ENCODE measurements at regions not wholly inside any gene's neighbourhood (a gene's known extent, or its start where the extent isn't known, plus 50 kb on each side); places are given as distances from the start of the nearest gene placed in this dataset.

- DNase-seq (ENCODE audit: low read depth): no peak
Observed at GRCh38 chr5:174191076-174191475, 145.6 kb downstream of the NSG2 start.

DNA sequence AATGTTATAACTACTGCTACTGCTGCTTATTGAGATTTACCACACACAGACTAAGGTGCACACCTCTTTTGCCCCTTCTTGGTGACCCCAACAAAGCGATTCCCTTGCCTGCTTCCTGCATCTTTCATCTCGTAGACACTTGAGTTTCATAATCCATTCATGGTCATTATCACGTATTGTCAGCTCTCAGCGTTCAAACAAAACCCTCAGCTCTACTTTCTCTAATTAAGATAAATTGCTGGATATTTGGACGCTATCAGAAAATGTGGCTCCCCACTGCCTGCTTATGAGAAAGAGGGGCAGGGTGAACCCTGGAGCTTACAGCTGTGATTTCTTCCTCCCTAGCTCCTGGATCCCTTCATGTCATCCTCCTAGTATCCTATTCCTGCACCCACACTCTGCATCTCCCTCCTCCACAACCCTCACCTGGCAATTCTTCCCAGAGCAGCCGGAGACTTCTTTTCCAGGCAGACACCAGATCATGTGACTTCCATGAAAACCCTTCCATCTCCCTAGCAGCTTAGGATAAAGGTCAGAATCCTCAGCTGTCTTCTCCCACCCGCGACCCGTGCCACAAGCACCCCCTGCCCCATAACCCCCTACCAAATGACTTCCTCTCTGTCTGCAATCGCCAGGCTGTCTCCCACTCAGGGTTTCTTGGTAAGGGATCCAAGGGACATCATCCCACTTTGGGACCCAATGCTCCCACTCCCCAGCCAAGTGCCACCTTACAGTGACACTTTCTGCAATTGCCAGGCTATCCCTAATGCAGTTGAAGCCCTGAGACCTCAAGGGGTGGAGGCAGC is 146.5 kb downstream of the NSG2 start:
- no peak for DNase-seq (ENCODE audit: low read depth)

GRCh38 chr5:174192901-174193300 is 147.4 kb downstream of the NSG2 start:
- DNase-seq (ENCODE audit: low read depth): no peak

- no peak for DNase-seq (ENCODE audit: low read depth)
Observed at GRCh38 chr5:174195517-174195916, 150.0 kb downstream of the NSG2 start.

- no peak for DNase-seq (ENCODE audit: low read depth)
Observed at GRCh38 chr5:174197929-174198328, 152.4 kb downstream of the NSG2 start.

GRCh38 chr5:174198541-174198940 is 153.0 kb downstream of the NSG2 start:
- DNase-seq (ENCODE audit: low read depth): no peak

- no peak for DNase-seq (ENCODE audit: low read depth)
Observed at GRCh38 chr5:174202996-174203395, 157.5 kb downstream of the NSG2 start.

GRCh38 chr5:174204535-174205313 is 159.2 kb downstream of the NSG2 start:
- no peak for DNase-seq (ENCODE audit: low read depth)

DNA sequence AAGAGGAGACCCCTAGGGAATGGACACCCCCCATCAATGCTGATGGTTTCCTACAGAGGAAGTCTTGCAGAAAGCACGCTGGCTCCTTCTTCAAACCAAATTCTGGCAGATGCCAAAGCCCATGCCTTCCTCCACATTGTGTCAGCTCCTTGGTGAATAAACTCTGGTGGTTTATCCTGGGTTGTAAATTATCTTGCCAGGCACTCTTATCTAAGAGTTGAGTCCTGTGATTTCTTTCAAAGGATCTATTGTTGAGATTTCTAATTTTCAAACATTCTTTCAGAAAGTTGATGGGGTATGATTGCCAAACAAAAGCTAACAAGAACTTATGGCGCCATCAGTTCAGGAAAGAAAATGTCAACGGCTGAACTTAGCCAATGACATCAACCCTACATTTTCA is 160.4 kb downstream of the NSG2 start:
- DNase-seq (ENCODE audit: low read depth): no peak

DNA sequence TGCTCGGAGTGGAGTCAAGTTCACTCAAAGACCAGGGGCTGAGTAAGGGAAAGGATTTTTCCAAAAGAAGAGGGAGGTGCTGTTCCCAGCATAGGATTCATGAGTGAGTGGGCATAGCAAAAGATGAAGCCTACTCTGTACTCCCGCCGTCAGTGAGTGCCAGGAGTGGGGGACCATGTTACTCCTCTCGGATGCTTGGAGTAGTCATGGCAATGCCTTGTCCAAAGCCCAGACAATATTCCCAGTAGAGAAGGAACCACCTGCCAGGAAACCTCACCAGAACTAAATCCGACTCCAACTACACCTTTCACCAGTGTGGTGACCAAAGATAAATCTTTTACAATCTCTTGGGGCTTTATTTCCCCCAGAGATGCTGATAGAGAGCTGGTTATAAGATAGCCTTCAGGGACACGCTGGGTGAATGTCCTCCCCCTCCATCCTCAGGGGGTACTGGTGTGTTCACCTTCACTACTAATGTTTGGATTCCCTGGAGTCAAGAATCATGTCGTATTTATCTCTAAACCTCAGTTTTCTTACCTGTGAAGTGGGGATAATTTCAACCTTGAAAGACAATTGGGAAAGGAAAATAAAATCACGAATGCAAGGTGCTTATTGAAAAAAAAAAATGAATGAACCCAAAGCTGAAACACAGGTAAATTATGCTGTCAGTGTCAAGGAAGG is 165.2 kb downstream of the NSG2 start:
- no peak for DNase-seq (ENCODE audit: low read depth)

DNA sequence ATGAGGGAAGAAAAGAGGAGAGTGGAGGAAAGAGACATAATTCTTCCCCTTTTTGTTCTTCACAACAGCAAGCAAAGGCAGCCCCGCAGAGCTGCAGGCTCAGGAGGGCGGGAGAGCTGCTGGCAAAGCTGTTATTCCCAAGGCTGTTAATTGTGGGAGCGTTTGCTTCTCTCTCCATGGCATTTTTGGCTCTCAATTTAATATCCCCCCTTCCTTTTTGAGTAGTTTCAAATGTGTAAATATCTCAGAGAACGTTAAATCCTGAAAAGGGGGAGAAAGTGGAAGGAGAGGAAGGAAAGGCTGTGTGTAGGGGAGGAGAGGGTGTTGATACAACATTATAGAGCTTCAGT is 165.7 kb downstream of the NSG2 start:
- no peak for DNase-seq (ENCODE audit: low read depth)

DNA sequence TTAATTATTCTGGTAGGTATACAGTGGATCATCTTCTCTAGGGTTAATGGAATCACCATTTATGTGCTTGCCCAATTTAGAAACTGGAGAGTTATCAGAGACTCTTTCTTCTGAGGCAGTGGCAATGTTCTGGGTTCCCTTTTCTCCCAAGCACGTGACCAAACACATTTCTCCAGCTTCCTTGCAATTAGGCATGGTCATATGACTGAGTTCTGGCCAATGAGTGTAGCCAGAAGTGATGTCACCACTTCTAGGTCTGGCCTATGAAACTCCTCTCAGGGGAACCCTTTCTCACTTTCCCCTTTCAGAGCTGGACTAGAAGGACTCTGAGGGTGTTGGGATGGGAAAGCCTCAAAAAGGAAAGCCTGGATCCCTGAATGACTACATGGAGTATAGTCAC is 172.0 kb downstream of the NSG2 start:
- no peak for DNase-seq (ENCODE audit: low read depth)

- DNase-seq (ENCODE audit: low read depth): no peak
Observed at GRCh38 chr5:174218162-174218561, 172.7 kb downstream of the NSG2 start.

- no peak for DNase-seq (ENCODE audit: low read depth)
Observed at GRCh38 chr5:174220417-174220816, 174.9 kb downstream of the NSG2 start.

- no peak for DNase-seq (ENCODE audit: low read depth)
Observed at GRCh38 chr5:174221436-174221835, 175.9 kb downstream of the NSG2 start.

DNA sequence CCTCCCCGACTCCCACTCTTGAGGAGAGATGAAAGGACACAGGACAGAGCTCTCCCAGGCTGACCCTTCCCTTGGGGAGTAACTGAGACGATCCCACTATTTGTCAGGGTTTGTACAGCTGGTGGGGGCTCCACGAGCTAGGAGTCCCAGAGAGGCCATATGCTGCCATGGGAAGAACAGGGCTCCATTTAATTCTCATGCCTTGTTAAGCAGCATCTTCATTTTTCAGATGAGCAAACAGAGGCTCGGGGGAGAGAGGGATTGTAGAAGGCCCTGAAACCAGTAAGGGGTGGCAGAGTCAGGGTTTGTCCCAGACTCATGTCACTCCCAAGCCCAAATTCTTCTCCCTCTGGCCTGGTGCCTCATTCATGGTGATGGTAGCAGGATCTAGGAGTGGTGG is 176.4 kb downstream of the NSG2 start:
- DNase-seq (ENCODE audit: low read depth): no peak

- DNase-seq (ENCODE audit: low read depth): no peak
Observed at GRCh38 chr5:174222891-174223290, 177.4 kb downstream of the NSG2 start.

GRCh38 chr5:174223355-174223754 is 177.8 kb downstream of the NSG2 start:
- no peak for DNase-seq (ENCODE audit: low read depth)

- no peak for DNase-seq (ENCODE audit: low read depth)
Observed at GRCh38 chr5:174229068-174229467, 183.6 kb downstream of the NSG2 start.

DNA sequence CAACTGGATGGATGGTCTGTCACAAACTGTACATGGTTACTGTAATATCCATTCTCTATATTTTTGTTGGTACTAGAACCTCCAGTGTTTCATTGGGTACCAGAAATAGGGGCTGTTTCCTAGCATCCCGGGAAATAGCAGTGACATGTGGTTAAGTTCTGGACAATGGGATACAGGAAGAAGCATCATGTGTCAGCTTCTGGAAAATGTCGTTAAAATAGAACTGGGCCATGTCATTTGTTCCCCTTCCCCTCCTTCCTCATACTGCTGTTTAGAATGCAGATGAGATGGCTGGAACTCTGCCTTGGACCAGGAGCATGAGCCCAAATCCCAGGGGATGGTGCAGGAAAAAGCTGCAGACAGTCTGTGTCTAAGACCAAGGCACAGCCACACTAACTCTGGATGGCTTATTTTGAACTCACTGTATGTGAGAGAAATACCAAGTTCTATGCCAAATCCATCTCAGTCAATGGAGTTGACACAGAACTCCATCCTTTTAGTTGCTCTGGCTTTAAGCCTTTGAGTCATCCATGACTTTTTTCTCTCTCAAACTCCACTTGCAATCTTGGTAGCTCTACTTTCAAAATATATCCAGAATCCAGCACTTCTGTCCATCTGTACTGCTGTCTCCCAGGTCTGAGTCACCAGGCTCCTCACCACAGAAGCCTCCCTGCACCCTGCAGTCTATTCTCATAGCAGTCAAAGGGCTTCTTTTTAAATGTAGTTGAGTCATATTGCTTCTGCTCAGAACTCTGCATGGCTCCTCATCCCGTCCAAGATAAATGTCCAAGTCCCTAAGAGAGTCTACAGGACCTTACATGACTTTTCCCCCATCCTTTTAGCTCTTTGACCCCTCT is 184.2 kb downstream of the NSG2 start:
- DNase-seq (ENCODE audit: low read depth): no peak

- DNase-seq (ENCODE audit: low read depth): no peak
Observed at GRCh38 chr5:174231956-174232487, 186.5 kb downstream of the NSG2 start.

GRCh38 chr5:174234388-174234787 is 188.9 kb downstream of the NSG2 start:
- DNase-seq (ENCODE audit: low read depth): no peak

Data from stimulated activated CD4-positive, alpha-beta T cell treated with anti-CD3 and anti-CD28 coated beads, Interleukin-2, amount 100 ng/mL, for 4 hours (primary cell).